AML-193 (cell line): ENCODE measurements at regions not wholly inside any gene's neighbourhood (a gene's known extent, or its start where the extent isn't known, plus 50 kb on each side); places are given as distances from the start of the nearest gene placed in this dataset.
A peak's percentile ranks its signal among the peaks of the same experiment; 100 is the strongest.
"Not testable (repeated sequence)": the region's sequence is repeated elsewhere in the genome, so short reads cannot be mapped to it uniquely, and the experiment has no call there.

Experiments used
- DNase-seq, 2 experiments: peaks; one replicate each; lab custom pipeline; 2025; lab: John Stamatoyannopoulos, UW

DNA sequence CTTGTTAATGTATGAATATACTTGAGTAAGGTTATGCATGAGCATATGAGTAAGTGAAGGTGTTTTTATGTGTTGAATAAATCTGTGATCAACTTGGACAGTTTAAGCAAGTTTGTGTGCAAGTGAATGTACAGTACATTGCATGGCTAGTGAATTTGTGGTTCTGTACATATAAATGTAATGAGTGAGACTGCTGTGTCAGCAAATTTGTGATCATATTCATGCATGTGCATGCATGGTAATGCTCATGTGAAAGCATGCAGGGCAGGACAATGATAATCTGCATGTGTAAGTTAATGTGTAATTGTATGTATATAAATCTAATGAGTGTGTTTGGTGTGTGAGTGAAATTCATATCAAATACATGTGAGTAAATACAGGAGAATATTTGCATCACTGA, 188.5 kb downstream of the PWWP3B start:
- no peak for DNase-seq

DNA sequence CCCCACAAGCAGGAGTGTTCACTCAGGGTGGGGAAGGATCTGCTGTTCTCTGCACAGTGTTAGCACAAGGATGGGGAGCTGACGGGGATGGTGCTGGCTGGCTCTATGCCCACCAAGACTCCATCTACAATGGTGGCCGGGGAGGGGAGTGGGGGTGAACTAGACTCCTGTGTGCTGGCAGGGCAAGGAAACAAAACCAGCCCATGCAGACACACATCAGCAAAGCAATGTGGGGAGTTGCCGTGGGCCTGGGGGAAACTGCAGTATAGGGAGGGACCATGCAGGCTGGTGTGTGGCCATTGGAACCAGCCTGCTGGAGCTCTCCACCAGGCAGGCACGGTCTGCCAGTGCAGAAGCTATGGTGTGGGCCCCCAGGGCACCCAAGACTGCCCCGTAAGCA, 195.1 kb downstream of the PWWP3B start:
- no peak for DNase-seq

DNA sequence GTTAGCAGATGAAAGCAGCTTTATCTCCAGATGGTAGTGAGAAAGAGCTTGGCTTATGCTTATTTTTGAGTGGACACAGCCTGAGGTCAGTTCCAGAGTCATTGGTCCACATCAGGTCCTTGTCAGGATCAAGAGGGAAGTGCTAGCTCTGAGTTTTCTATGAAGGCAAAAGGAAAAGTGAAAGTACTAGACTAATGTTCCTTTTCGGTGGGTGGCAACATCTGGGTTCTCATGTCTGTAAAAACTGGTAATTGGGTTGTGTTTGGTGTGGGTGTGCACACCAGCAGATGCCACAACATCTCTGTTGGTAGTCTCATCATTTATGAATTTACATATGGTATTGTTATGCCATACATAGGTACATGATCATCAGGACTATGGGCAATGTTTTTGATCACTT, 210.5 kb downstream of the PWWP3B start:
- no peak for DNase-seq

DNA sequence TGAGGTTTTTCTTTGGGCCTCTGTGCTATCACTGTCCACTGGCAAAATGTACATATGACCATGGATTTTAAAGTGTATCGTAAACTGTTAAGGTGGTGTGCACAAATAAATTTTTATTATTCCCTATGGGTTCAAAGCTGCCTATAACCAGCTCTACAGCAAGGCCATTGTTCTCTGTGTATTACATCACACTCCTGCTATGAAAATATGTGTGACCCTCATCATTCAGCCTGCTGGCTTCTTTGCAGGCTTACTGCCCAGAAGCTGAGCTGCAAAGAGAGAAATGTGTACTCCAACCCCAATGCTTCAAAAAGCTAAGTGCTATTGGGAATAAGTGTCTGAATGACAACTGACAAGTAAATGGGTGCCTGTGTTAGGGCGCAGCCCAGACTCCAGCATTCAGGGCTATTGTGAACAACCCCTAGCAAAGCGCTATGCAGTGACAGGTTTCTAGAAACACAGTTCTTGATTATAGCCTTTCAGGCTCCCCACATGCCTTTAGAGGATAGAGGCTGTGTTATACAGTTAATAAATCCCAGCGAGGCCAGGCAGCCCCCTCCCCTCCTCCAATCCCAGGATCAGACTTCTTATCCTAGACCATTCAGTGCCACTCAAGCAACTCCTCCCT, 220.4 kb upstream of the RADX start:
- DNase-seq: no peak

DNA sequence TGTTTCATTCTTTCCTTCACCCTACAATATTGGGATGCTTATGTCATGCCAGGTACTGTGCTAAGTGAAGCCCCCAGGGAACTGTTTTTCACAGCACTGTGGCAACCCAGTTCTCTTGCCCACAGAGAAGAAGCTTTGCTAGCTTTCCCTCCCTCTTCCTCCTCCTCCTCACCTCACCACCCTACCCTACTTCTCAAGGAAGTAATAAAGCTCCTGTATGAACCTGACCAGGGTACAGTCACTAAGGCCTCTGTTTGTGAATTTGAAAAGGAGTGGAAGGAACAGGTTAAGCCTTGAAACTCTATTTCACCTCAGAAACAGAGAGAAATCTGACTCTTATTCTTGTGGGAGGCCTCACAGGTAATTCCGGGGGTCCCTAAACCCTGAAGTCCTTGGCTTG, 219.4 kb upstream of the RADX start:
- DNase-seq: no peak

DNA sequence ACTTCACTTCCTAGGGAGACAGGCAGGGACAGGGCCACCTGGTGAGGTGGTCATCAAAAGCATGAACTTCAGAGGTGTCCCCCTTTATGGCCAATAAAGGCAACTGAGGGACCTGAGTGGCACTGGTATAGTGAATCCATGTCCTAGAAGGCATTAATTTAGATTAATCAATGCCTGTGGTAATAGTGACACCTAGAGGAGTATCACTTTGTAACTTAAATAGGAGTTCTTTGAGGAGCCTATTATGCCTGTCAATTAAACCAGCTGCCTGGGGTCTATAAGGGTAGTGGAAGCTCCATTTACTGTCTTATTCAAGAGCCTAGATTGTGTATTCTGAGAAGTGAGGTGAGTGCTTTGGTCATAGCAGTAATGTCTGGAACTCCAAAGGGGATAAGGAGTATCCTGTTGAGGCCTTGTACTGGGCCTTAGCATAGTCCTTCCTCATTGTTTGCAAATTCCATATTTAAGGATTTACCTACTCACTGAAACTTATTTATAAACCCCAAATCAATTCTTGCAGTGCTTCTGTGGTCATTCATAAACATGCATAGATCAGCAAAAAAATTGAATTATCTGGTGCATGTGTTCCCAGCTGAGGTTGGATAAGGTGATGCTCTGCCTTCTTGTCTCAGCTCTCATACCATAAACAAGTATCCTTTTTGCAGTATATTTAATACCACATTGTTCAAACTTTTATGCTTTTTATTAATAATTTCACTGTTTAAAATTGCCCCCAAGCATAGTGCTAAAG, 213.8 kb upstream of the RADX start:
- no peak for DNase-seq

DNA sequence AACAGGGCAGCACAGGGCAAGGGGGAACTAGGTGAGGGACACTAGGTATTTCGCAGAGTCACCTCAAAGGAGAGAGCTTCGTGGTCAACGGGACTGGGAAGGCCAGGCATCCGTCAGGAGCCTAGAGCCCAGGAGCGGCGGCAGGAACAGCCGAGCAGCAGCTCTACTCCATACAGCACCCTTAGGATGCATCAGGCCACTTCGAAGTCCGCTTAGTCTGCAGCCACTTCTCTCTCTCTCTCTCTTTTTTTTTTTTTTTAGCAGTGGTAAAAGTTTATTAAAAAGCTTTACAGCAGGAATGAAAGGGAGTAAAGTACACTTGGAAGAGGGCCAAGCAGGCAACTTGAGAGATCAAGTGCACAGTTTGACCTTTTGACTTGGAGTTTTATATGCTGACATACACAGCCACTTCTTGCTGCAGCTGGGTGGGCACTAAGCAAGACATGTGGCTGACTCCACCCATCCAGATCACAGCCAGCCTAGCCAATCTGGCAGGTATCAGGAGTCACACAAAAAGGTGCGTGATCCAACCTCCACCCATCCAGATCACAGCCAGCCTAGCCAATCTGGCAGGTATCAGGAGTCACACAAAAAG, 209.7 kb upstream of the RADX start:
- no peak for DNase-seq

DNA sequence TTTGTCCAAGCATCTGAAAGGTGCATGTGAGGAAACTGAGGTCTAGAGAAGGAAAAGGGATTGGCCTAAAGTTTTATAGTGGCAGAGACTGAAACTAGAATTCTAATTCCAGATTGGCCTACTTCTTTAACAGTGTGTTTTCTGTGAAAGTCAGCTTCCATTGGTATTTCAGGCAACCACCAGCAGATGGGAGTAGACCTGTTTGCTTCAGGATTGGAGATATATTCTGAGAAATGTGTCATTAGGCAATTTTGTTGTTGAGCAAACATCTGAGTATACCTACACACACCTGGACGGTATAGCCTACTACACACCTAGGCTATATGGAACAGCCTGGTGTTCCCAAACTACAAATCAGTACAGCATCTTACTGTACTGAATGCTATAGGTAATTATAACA, 207.3 kb upstream of the RADX start:
- peak in 1 of 2 experiments; percentile 1 for DNase-seq

DNA sequence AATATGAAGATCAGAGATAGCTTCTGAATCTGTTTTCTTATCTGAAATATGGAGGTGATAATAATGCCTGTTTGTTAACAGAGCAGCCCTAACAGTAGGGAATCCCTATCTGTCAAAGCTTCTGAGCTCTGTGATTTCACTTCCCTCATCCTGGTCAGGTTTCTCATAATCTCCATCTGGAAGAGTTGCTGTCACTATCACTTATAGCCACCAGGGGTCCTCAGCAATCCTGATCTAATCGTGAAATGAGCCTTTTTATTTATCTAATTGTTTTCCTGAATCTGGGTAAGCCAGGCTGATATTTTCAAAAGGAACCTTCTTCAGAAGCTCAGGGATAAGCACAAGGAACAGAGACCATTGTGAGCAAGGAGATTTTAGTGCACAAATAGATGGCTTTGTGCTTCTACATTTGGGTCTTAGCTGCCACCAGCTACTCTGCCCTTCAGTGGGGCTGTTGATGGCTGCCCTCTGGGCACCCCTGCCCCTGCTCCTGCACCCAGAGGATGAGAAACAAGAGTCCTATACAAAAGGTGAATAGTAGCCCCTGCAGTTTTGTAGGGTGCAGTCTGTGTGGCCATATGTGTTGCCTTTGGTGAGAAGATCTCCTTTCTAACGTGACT, 196.4 kb upstream of the RADX start:
- no peak for DNase-seq

DNA sequence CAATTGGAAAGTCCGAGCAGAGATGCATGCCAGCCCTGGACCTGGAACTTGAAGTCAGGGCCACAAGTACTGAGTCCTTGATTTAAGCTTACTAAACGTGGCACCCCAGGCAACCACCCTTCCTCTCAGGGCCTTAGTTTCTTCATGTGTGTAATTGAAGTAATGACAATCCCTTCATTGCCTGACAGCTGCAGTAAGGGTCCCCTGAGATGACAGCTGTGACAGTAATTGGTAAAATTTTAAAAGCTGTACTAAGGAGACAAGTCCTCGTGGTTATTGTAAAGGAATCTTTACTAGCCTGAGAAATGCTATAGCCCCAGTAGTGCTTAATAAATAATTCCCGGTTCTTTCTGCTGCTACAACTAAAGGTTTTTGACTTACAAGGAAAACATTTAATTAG, 175.1 kb upstream of the RADX start:
- no peak for DNase-seq

DNA sequence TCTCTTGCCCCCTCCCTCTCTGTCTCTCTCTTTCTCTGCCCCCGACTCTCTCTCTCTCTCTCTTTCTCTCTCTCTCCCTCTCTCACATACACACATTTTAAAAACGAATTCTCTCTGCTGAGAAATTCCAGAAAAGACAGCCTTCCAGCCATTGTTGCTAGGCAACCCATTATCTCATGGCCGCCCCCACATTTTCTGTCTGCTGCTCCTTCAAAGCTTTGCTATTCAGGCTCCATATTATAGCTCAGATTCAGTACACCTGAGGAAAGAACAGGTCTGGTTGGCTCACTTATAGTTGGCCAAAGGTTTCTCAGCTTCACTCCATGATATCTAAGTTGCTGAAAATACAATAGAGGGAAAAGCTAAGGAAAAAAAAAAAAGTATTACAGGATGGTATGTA, 174.4 kb upstream of the RADX start:
- DNase-seq: no peak

DNA sequence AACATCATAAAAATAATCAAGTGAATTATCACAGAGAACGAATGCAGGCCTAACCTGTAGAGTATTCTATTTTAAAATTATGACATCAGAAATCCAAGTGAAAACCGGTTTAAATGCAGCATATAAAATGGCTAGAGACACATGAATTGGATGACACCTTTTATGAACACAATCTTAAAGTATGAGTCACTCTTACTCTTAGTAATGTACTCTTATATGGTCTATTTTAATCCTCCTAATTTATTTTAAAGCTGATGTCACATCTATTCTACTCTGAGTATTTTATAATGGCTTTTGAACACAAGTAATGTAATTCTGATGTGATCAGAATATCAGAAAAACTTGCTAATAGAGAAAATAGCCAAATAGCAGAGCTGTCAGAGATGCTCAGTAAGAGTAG, 161.4 kb upstream of the RADX start:
- DNase-seq: no peak

DNA sequence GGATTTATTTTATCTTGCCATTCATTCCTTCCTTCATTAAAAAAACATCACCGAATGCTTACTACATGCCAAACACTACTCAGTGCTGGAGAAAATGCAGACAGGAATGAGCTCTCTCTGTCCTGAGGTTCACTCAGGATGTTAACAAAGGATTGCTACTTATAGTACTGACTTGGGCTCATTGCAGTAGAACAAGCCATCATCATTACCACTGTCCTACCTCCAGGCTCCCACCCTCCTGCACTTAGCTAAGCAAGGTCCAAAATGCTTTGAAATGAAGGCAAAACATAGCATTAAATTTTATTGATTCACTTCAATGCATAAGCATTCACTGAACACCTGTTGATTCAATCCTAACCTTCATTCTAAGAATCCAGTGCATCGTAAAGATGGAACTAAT, 159.8 kb upstream of the RADX start:
- DNase-seq: no peak

DNA sequence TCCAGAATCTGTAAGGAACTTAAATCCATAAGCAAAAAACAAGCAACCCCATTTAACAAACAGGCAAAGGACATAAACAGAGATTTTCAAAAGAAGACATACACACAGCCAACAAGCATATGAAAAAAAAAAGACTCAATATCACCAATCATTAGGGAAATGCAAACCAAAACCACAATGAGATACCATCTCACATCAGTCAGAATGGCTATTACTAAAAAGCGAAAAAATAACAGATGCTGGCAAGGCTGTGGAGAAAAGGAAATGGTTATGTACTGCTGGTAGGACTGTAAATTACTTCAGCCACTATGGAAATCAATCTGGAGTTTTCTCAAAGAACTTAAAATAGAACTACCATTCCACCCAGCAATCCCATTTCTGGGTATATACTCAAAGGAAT, 156.8 kb upstream of the RADX start:
- DNase-seq: no peak

DNA sequence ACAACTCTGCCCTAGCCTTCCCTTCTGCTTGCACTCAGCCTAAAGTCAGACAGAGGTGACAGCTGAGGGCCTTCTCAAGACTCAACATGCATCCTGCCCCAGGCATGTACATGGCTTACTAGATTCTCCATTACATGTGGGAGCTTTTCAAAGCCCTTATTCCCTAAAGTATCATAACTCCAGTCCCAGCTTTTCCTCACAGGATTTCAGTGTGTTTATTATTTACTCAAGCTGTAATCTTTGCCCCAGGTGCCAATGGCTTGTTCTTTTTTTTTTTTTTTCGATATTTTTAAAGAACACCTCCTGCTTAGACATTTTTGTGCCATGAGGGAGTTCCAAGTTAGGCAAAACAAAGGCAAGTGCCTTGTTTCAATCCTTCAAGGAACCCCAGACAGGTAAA, 154.0 kb upstream of the RADX start:
- DNase-seq: no peak

DNA sequence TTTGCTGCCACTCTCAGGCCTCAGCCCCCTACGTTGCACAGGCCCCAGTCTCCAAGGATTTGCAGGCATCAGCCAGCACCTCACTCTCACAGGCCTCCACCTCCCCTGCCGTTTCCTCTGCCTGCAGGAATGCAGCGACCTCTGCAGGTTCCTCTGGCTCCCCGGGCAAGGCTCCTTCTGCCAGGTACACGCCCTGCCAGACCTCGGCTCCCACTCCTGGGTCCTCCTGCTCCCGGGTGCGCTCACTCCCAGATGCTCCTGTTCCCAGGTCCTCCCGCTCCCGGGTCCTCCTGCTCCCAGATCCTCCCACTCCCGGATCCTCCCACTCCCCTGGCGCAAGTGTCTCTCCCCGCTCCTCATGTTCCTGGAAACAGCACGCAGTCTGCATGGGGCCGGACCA, 144.4 kb upstream of the RADX start:
- no peak for DNase-seq

DNA sequence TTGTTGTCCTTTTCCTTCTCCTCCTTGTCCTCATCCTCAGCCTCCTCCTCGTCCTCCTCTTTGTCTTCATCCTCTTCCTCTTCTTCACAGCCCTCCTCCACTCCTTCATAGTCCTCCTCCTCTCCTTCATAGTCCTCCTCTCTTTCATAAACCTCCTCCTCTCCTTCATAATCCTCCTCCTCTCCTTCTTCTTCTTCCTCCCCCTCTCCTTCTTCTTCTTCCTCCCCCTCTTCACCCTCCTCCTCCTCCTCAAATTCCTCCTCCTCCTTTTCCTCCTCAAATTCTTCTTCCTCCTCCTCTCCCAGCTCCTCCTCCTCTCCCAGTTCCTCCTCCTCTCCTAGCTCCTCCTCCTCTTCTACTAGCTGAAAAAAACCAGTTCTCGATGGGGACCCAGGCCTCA, 143.8 kb upstream of the RADX start:
- DNase-seq: no peak

DNA sequence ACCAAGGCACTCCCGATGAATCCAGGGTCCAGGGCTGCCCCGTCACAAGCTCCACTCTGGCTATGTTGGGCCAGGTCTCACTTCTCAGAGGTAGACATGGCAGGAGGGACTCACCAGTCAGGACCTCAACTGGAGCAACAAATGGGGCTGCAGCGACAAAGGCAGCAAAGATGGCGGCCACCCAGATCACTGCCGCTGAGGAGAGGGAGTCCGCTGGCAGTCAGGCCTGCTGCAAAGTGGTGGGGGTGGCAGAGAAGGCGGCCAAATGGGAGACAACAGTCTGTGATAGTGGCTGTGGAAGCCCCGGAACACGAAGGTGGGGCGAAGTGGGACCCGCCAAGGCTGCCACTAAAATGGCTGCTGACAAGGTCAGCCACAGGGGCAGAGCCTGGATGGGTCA, 143.3 kb upstream of the RADX start:
- no peak for DNase-seq

DNA sequence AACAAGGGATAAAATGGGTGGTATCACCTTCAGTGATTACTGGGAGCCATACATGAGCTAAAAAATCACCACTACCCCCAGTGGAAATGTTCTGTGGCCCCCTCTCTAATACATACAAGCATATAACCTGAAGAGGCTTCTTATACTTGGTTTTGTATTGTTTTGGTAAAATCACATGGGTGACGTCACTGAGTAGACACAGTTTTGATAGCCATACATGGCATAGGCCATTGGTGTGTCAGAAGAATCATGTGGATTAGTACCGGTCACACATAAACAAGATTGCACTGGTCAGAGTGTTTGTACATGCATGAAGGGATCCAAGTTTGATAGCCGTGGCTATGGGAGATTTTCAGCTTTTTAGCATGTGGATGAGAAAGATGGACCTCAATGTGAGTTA, 131.9 kb upstream of the RADX start:
- no peak for DNase-seq

DNA sequence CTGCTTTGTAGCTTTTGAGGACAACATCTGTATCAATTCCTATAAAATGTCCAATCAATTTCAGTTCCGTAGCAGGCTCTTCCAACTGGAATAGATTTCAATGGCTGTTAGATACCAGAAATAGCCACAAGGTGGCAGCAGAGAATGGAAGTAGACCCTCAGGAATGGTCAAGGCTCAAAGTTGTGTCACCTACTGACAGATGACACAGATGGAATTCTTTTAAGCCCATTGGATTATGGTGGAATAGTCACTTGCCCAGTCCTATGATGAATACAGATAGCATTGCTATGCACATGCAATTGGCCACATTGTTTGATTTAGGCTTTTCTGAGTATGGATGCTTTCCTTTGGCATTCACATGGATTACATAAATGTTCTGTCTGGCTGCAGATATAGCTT, 130.4 kb upstream of the RADX start:
- peak; percentile 15 to 27 for DNase-seq

DNA sequence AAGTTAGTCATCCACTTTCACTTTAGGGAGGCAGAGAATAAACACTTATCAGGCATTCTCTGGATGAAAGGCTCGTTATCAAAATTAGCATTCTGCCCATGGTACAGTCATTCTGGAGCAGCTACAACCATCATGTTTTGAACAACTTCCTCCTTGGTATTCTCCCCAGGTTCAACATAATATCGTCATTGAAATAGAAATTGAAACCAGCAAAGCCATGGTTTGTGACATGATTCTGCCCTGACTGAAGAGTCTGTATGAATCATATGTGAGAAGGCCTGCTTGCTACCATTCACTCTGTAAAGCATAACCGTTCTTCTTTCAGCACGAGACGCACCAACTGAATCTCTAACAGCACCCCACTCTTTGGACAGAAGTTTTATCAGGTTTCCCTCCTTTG, 127.5 kb upstream of the RADX start:
- DNase-seq: no peak

DNA sequence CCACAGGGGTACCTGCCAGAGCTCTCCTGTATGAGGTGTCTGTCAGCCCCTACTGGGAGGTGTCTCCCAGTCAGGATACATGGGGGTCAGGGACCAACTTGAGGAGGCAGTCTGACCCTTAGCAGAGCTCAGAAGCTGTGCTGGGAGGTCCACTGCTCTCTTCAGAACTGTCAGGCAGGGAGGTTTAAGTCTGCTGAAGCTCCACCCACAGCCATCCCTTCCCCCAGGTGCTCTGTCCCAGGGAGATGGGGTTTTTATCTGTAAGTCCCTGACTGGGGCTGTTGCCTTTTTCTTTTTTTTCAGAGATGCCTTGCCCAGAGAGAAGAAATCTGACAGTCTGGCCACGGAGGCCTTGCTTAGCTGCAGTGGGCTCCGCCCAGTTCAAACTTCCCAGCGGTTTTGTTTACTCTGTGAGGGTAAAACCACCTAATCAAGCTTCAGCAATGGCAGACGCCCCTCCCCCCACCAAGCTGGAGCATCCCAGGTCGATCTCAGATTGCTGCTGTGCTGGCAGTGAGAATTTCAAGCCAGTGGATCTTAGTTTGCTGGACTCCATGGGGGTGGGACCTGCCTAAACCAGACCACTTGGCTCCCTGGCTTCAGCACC, 118.5 kb upstream of the RADX start:
- not testable (repeated sequence) for DNase-seq

DNA sequence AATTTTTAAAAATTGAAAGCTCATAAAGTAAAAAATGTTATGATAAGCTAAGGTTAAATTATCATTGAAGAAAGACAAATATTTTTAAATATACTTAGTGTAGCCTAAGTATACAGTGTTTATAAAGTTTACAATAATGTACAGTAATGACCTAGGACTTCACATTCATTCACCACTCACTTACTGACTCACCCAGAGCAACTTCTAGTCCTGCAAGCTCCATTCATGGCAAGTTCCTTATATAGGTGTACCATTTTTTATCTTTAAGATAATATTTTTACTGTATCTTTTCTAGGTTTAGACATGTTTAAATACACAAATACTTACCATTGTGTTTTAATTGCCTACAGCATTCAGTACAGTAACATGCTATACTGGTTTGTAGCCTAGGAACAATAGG, 112.3 kb upstream of the RADX start:
- DNase-seq: no peak
